GM12872 (cell line): ENCODE measurements at regions not wholly inside any gene's neighbourhood (a gene's known extent, or its start where the extent isn't known, plus 50 kb on each side); places are given as distances from the start of the nearest gene placed in this dataset.

Experiments
- CTCF ChIP-seq: IDR thresholded peaks from 3 replicates; pipeline ENCODE4 v1.5.1; 2011; ENCODE audit warnings: low read depth, mild to moderate bottlenecking, low read length, moderate library complexity; ENCODE audit not compliant: insufficient read depth

GRCh38 chr5:125503946-125504345 is 757.5 kb upstream of the ZNF608 start:
- TF ChIP-seq CTCF: no peak

GRCh38 chr5:125505115-125505514 is 758.7 kb upstream of the ZNF608 start:
- no peak for TF ChIP-seq CTCF

GRCh38 chr5:125506124-125506523 is 759.7 kb upstream of the ZNF608 start:
- no peak for TF ChIP-seq CTCF

GRCh38 chr5:125508225-125508624 is 761.8 kb upstream of the ZNF608 start:
- TF ChIP-seq CTCF: no peak

- TF ChIP-seq CTCF: no peak
These were observed 764.2 kb upstream of the ZNF608 start for GRCh38 chr5:125510651-125511050.

GRCh38 chr5:125517973-125518550 is 771.6 kb upstream of the ZNF608 start:
- no peak for TF ChIP-seq CTCF

- no peak for TF ChIP-seq CTCF
These were observed 774.9 kb upstream of the ZNF608 start for GRCh38 chr5:125521289-125521688.

GRCh38 chr5:125525356-125525755 is 778.9 kb upstream of the ZNF608 start:
- no peak for TF ChIP-seq CTCF
